ENCODE measurements at regions not wholly inside any gene's neighbourhood (a gene's known extent, or its start where the extent isn't known, plus 50 kb on each side); places are given as distances from the start of the nearest gene placed in this dataset.

DNA sequence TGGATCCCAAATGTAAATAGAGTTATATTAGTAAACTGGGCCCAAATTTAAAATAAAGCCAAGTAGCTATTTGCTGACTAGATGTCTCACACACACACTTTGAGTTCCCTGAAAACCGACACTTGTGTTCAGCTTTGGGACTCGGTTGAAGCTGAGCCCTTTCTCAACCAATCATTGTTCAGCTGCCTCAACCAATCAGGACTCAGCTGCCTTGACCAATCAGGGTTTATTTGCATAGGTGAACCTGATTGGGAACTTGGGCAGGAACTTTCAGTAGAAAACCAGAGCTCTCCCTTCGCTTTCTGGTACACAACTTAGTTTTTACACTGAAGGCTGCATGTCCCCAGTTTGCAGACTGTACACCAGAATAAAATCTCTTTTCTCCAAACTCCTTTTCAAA, 301.7 kb downstream of the FOXA2 start:
- intact Hi-C loops (cut with micrococcal nuclease), result no loop called here
- CTCF ChIA-PET, result no interaction called here
- DNase-seq (ENCODE audit: unreplicated experiment), result no peak
- Mint-ChIP-seq H3K9me3 (ENCODE audit: unreplicated experiment) (no peaks in the 10 kb centered on the region), H3K4me1 (ENCODE audit: insufficient read depth, unreplicated experiment) (peaks cover 14% of the 10 kb centered on the region), H3K36me3 (ENCODE audit: insufficient read depth, unreplicated experiment) (no peaks in the 10 kb centered on the region), H3K27me3 (ENCODE audit: insufficient read depth, unreplicated experiment) (no peaks in the 10 kb centered on the region), H3K4me3 (ENCODE audit: unreplicated experiment) (no peak overlapping the region), H3K27ac (ENCODE audit: low read depth, unreplicated experiment) (peak overlapping the region; percentile 12)
- POLR2A ChIA-PET, result interaction anchor here (1.4 kb wide), 1 partner anchor 25 kb away, joined by 3 read pairs; no protein-coding TSS in a partner anchor
- no TSS peak for BruUV-seq (replicated peaks)
- TF ChIP-seq, protein P1, sequence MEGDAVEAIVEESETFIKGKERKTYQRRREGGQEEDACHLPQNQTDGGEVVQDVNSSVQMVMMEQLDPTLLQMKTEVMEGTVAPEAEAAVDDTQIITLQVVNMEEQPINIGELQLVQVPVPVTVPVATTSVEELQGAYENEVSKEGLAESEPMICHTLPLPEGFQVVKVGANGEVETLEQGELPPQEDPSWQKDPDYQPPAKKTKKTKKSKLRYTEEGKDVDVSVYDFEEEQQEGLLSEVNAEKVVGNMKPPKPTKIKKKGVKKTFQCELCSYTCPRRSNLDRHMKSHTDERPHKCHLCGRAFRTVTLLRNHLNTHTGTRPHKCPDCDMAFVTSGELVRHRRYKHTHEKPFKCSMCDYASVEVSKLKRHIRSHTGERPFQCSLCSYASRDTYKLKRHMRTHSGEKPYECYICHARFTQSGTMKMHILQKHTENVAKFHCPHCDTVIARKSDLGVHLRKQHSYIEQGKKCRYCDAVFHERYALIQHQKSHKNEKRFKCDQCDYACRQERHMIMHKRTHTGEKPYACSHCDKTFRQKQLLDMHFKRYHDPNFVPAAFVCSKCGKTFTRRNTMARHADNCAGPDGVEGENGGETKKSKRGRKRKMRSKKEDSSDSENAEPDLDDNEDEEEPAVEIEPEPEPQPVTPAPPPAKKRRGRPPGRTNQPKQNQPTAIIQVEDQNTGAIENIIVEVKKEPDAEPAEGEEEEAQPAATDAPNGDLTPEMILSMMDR (IDR thresholded peaks at IDR 0.05; ENCODE audit: unreplicated experiment), result no peak

DNA sequence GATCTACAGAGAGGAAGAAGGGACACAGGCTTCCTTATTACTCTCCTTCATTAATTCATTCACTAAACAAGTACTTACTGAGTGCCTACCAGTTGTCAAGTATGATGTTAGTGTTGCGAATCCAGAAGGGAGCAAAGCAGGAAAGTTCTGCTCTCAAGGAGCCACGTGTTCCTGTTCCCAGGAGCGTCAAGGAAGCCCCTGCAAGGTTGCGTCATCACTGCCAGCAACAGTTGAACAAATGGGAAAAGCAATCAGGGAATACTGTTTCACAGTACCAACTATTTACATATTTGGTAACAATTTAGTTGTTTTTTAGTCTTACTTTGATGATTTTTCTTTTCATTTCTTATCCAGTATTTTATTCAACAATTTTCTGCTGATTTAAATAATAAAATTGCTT, 310.0 kb downstream of the FOXA2 start:
- H3K4me1 Mint-ChIP-seq (ENCODE audit: insufficient read depth, unreplicated experiment), result no peaks in the 10 kb centered on the region
- CTCF ChIA-PET, result interaction anchor here (1.0 kb wide), 1 partner anchor 13 kb away, joined by 3 read pairs; no protein-coding TSS in a partner anchor
- intact Hi-C loops (cut with micrococcal nuclease), result no loop called here
- H3K9me3 Mint-ChIP-seq (ENCODE audit: unreplicated experiment), result no peaks in the 10 kb centered on the region
- POLR2A ChIA-PET, result interaction anchor here (1.1 kb wide), 1 partner anchor 16 kb away, joined by 3 read pairs; no protein-coding TSS in a partner anchor
- H3K4me3 Mint-ChIP-seq (ENCODE audit: unreplicated experiment), result no peak overlapping the region
- no TSS peak for BruUV-seq (replicated peaks)
- TF ChIP-seq, protein P1 (IDR thresholded peaks at IDR 0.05; ENCODE audit: unreplicated experiment), result no peak
- no peak for DNase-seq (ENCODE audit: unreplicated experiment)
- no peaks in the 10 kb centered on the region for H3K27me3 Mint-ChIP-seq (ENCODE audit: insufficient read depth, unreplicated experiment)
- H3K36me3 Mint-ChIP-seq (ENCODE audit: insufficient read depth, unreplicated experiment), result no peaks in the 10 kb centered on the region
- no peak overlapping the region for H3K27ac Mint-ChIP-seq (ENCODE audit: low read depth, unreplicated experiment)

DNA sequence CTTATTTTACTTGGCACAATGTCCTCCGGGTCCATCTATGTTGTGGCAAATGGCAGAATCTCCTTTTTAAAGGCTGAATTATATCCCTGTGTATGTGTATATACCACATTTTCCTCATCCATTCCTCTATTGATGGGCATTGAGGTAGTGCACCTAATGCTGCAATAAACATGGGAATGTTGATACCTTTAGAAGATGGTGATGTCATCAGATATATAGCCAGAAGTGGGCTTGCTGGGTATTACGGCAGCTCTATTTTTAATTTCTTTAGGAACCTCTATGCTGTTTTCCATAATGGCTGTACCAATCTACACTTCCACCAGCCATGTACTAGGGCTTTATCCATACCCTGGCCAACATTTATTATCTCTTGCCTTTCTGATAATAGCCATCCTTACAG, 315.7 kb downstream of the FOXA2 start:
- TF ChIP-seq, protein P1 (IDR thresholded peaks at IDR 0.05; ENCODE audit: unreplicated experiment), result no peak
- H3K4me1 Mint-ChIP-seq (ENCODE audit: insufficient read depth, unreplicated experiment), result peaks cover 13% of the 10 kb centered on the region
- no peak overlapping the region for H3K4me3 Mint-ChIP-seq (ENCODE audit: unreplicated experiment)
- no peaks in the 10 kb centered on the region for H3K36me3 Mint-ChIP-seq (ENCODE audit: insufficient read depth, unreplicated experiment)
- no peaks in the 10 kb centered on the region for H3K9me3 Mint-ChIP-seq (ENCODE audit: unreplicated experiment)
- H3K27me3 Mint-ChIP-seq (ENCODE audit: insufficient read depth, unreplicated experiment), result no peaks in the 10 kb centered on the region
- ChIA-PET CTCF (interaction anchor here (0.6 to 1.5 kb wide), 3 partner anchors 19 to 549 kb away, joined by 3 read pairs; no protein-coding TSS in a partner anchor), POLR2A (interaction anchor here (1.2 to 1.4 kb wide), 2 partner anchors 11 to 20 kb away, joined by 4 to 5 read pairs; no protein-coding TSS in a partner anchor)
- BruUV-seq (replicated peaks), result no TSS peak
- DNase-seq (ENCODE audit: unreplicated experiment), result no peak
- no peak overlapping the region for H3K27ac Mint-ChIP-seq (ENCODE audit: low read depth, unreplicated experiment)
- intact Hi-C loops (cut with micrococcal nuclease), result no loop called here

DNA sequence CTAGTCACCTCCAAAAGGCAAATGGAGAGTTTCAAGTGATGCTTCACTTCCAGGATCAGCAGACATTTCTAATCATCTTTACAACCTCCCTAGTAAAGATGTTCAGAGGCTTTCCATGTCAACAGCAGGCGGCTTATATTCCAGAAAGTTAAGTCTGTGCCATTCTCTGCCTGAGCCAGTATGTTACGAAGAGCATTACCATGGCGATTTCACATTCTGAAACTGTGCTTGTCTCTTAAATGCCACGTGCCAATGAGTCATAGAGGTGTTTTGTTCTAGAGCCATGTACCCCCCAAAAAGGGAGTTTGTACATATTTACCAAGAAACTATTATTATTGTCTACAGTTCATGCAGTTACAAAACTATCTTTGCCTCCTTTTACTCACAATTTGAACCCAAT, 319.5 kb downstream of the FOXA2 start:
- Mint-ChIP-seq H3K27ac (ENCODE audit: low read depth, unreplicated experiment) (no peak overlapping the region), H3K4me1 (ENCODE audit: insufficient read depth, unreplicated experiment) (peaks cover 19% of the 10 kb centered on the region), H3K27me3 (ENCODE audit: insufficient read depth, unreplicated experiment) (no peaks in the 10 kb centered on the region), H3K36me3 (ENCODE audit: insufficient read depth, unreplicated experiment) (no peaks in the 10 kb centered on the region), H3K9me3 (ENCODE audit: unreplicated experiment) (no peaks in the 10 kb centered on the region), H3K4me3 (ENCODE audit: unreplicated experiment) (no peak overlapping the region)
- intact Hi-C loops (cut with micrococcal nuclease), result no loop called here
- TF ChIP-seq, protein P1 (IDR thresholded peaks at IDR 0.05; ENCODE audit: unreplicated experiment), result no peak
- POLR2A ChIA-PET, result interaction anchor here (1.6 kb wide), 1 partner anchor 24 kb away, joined by 5 read pairs; no protein-coding TSS in a partner anchor
- DNase-seq (ENCODE audit: unreplicated experiment), result peak; percentile 5
- no TSS peak for BruUV-seq (replicated peaks)
- CTCF ChIA-PET, result interaction anchor here (1.6 kb wide), 1 partner anchor 545 kb away, joined by 4 read pairs; no protein-coding TSS in a partner anchor
